Keratinocyte (primary cell): ENCODE measurements at regions not wholly inside any gene's neighbourhood (a gene's known extent, or its start where the extent isn't known, plus 50 kb on each side); places are given as distances from the start of the nearest gene placed in this dataset.

ENCODE experiments used
- CTCF ChIP-seq, 3 experiments: IDR thresholded peaks in 1 of 3; conservative IDR thresholded peaks in 1 of 3; optimal IDR thresholded peaks in 1 of 3; 2 replicates in 2 of 3; 3 replicates in 1 of 3; pipeline versions ENCODE3 to v1.5.1; 2011; ENCODE audit warnings: low read length in 3 of 3, mild to moderate bottlenecking in 3 of 3, moderate library complexity in 2 of 3, control low read depth in 1 of 3, inconsistent platforms in 1 of 3; ENCODE audit not compliant: insufficient read depth in 2 of 3; ENCODE audit errors: extremely low read depth in 1 of 3
- EZH2 ChIP-seq: IDR thresholded peaks from one replicate; pipeline ENCODE4 v1.6.1; 2012; ENCODE audit warnings: inconsistent platforms, mild to moderate bottlenecking, low read length, moderate library complexity

- TF ChIP-seq CTCF (optimal IDR thresholded peaks at IDR 0.05 in 1 of 3, IDR thresholded peaks at IDR 0.05 in 1 of 3, conservative IDR thresholded peaks at IDR 0.05 in 1 of 3; ENCODE audit: extremely low read depth in 1 of 3, insufficient read depth in 2 of 3, low read length in 3 of 3) (no peak), EZH2 (no peak)
Measured at GRCh38 chr11:116328851-116329250, 443.9 kb downstream of the BUD13 start.
